Esophagus squamous epithelium (tissue), 4 donors: ENCODE measurements at regions not wholly inside any gene's neighbourhood (a gene's known extent, or its start where the extent isn't known, plus 50 kb on each side); places are given as distances from the start of the nearest gene placed in this dataset.

Source experiments
- POLR2A ChIP-seq, 4 donors: fragments of 450-650 bp; IDR thresholded peaks; one replicate each; pipeline ENCODE4 v1.6.1; 2017; ENCODE audit warnings: antibody characterized with exemption in 4 of 4, mild to moderate bottlenecking in 4 of 4, moderate library complexity in 3 of 4
- TF ChIP-seq, protein P1 (sequence below), 6 experiments: fragments of 450-650 bp in 4 of 6; fragments of 200-600 bp in 2 of 6; sonication (generic) in 2 of 6; IDR thresholded peaks; one replicate each; pipeline ENCODE4 v1.5.1; 2016 to 2019; ENCODE audit warnings: antibody characterized with exemption in 6 of 6, mild to moderate bottlenecking in 4 of 6, moderate library complexity in 4 of 6

DNA sequence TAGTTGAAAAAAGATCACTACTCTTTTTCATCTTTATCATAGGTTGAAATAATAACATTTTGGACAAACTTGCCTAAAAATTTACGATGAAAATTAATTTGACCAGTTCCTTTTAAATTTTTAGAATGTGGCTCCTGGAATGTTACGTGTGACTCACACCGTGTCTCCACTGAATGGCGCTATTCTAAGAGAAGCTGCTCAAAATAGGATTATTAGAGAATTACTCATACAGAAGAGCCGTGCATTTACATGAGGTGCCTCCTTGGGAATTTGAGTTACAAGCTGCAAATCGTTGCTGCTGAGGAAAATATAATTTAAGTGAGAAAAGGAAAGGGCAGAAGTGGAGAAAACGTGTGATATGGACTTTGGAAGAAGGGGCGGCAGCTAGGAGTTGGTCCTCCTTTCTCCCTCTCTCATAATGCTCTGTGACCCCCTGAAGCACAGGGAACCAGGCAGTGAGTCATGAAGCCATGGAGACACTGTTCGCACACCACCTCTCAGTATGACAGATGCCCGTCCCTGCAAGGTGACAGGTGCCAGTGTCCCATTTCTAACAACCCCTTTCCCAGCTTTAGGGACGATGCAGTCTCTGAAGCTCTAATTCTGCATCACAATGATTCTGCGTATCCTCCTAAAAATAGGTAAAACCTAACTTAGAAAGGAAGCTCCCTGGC is 323.2 kb upstream of the COBL start:
- TF ChIP-seq, protein P1, sequence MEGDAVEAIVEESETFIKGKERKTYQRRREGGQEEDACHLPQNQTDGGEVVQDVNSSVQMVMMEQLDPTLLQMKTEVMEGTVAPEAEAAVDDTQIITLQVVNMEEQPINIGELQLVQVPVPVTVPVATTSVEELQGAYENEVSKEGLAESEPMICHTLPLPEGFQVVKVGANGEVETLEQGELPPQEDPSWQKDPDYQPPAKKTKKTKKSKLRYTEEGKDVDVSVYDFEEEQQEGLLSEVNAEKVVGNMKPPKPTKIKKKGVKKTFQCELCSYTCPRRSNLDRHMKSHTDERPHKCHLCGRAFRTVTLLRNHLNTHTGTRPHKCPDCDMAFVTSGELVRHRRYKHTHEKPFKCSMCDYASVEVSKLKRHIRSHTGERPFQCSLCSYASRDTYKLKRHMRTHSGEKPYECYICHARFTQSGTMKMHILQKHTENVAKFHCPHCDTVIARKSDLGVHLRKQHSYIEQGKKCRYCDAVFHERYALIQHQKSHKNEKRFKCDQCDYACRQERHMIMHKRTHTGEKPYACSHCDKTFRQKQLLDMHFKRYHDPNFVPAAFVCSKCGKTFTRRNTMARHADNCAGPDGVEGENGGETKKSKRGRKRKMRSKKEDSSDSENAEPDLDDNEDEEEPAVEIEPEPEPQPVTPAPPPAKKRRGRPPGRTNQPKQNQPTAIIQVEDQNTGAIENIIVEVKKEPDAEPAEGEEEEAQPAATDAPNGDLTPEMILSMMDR (IDR thresholded peaks at IDR 0.05) = no peak
- no peak for TF ChIP-seq POLR2A (IDR thresholded peaks at IDR 0.05)
